Activated naive CD8-positive, alpha-beta T cell treated with anti-CD3 and anti-CD28 coated beads, Interleukin-2, amount 50 U/mL, for 24 hours (primary cell): ENCODE measurements at regions not wholly inside any gene's neighbourhood (a gene's known extent, or its start where the extent isn't known, plus 50 kb on each side); places are given as distances from the start of the nearest gene placed in this dataset.

Experiments used
- ATAC-seq: fragments of 150-1000 bp; cut with Tn5 transposase; one replicate; pipeline ENCODE4 v1.10.0; 2021
- DNase-seq: peaks from one replicate; pipeline ENCODE4 v3.0.0; 2021
- H3K27ac Mint-ChIP-seq: one replicate; pipeline ENCODE4 v1.8.0; 2021; ENCODE audit warnings: mild to moderate bottlenecking, mixed read lengths
- H3K27me3 Mint-ChIP-seq: one replicate; pipeline ENCODE4 v1.8.0; 2021; ENCODE audit warnings: mixed read lengths
- H3K36me3 Mint-ChIP-seq: one replicate; pipeline ENCODE4 v1.8.0; 2021; ENCODE audit warnings: low read depth, mixed read lengths
- H3K4me1 Mint-ChIP-seq: one replicate; pipeline ENCODE4 v1.8.0; 2021; ENCODE audit warnings: mixed read lengths
- H3K4me3 Mint-ChIP-seq: one replicate; pipeline ENCODE4 v1.8.0; 2021; ENCODE audit warnings: mild to moderate bottlenecking, moderate library complexity, mixed read lengths
- H3K9me3 Mint-ChIP-seq: one replicate; pipeline ENCODE4 v1.8.0; 2021; ENCODE audit warnings: mixed read lengths

DNA sequence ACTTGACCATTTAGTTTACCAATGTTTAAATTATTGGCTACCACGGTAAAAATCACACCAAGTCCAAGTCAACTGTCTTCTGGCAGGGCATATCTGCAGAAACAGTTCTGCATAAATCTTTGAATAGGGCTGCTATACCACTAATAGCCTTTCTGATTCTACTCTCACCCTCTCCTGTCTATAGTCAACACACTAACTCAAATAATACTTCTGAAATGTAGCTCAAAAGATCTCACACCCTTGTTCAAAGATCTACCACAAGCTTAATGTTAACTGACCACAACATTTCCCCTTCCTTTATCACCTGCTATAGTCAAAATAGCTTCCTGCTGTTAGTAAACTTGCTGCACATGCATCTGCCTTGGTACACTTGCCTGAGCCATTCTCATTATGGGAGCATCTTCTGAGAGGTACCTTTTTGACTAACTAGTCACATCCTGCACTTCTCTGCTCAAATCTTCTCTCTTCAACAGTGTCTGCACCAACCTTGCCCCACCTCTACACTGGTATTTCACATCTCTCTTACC lies 319.4 kb downstream of the CDH10 start:
- H3K9me3 Mint-ChIP-seq, result peaks cover 8% of the 10 kb centered on the region
- DNase-seq (no peak), ATAC-seq (no peak)
- no peaks in the 10 kb centered on the region for H3K4me1 Mint-ChIP-seq
- no peak overlapping the region for H3K27ac Mint-ChIP-seq
- H3K4me3 Mint-ChIP-seq, result no peak overlapping the region
- H3K27me3 Mint-ChIP-seq, result no peaks in the 10 kb centered on the region
- H3K36me3 Mint-ChIP-seq, result no peaks in the 10 kb centered on the region

DNA sequence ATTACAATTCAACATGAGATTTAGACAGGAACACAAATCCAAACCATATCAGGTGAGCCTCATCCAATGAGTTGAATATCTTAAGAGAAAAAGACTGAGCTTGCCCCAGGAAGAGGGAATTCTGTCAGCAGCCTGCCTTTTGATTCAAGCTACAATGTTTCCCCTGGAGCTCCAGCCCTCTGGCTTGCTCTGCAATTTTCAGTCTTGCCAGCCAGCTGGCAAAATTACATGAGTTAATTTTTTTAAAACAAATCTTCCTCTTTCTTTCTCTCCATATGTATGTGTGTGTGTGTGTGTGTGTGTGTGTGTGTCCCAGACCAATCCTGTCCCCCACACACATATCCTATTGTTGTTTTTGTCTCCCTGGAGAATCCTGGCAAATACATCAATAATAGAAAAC lies 313.2 kb downstream of the CDH10 start:
- ATAC-seq (no peak), DNase-seq (no peak)
- Mint-ChIP-seq H3K4me1 (no peaks in the 10 kb centered on the region), H3K9me3 (peaks cover 24% of the 10 kb centered on the region), H3K27me3 (no peaks in the 10 kb centered on the region), H3K36me3 (no peaks in the 10 kb centered on the region), H3K4me3 (no peak overlapping the region), H3K27ac (no peak overlapping the region)

DNA sequence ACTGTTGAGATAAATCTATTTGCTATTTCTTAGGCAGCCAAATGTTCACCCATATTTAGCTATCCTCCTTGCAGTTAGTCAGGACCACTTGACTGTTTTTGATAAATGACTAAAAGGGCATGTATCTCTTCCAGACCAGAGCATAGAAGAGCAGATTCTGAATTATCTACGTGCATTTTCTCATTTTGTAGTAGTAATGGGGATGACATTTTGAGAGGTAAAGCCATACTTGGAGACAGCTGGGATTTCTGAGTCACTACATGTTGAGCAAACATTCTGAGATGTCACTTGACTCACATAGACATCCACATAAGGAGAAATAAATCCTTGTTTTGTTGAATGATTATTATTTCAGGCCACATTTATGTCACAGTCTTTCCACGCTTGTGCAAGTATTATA lies 297.6 kb downstream of the CDH10 start:
- Mint-ChIP-seq H3K27me3 (no peaks in the 10 kb centered on the region), H3K4me1 (no peaks in the 10 kb centered on the region), H3K4me3 (no peak overlapping the region), H3K36me3 (no peaks in the 10 kb centered on the region), H3K27ac (no peak overlapping the region), H3K9me3 (peaks cover 4% of the 10 kb centered on the region)
- ATAC-seq (no peak), DNase-seq (no peak)

DNA sequence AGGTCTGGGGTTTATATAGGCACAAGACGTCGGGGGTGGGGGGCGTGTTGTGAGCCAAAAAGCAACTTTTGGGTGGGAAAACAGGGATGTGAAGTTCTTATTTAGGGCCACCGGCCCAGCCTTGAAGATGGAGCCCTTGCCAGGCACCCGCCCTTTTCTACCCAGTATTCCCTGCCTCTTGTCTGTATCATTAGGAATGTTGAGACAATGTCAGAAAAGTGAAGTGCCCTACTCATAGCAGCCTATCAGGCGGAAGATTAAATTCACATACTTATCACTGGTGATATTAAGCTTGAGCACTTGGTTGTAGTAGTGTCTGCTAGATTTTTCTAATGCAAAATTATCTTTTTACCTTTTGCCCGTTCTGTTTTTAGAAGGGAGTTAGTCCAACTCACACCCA lies 293.5 kb downstream of the CDH10 start:
- Mint-ChIP-seq H3K27me3 (no peaks in the 10 kb centered on the region), H3K4me1 (no peaks in the 10 kb centered on the region), H3K4me3 (no peak overlapping the region), H3K9me3 (peaks cover 13% of the 10 kb centered on the region), H3K36me3 (no peaks in the 10 kb centered on the region), H3K27ac (no peak overlapping the region)
- ATAC-seq (no peak), DNase-seq (no peak)

DNA sequence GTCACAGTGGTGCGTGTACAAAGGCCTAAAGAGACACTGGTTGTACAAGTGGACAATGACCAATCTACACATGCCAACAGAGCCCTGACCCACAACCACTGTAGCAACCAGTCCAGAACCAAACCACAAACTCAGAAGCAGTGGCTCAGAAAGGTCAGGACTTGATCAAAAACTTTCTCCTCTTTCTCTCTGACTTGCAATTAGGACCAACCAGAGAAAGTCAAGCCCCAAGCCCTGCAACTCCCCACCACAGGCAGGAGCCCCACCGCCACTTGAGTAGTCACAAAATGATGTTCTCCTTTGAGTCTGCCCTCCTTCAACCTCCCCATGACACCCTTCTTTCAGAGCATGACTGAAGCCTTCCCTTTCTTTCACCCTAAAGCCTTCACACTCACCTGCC lies 291.8 kb downstream of the CDH10 start:
- H3K27ac Mint-ChIP-seq, result no peak overlapping the region
- ATAC-seq (no peak), DNase-seq (no peak)
- H3K4me1 Mint-ChIP-seq, result no peaks in the 10 kb centered on the region
- H3K27me3 Mint-ChIP-seq, result no peaks in the 10 kb centered on the region
- no peaks in the 10 kb centered on the region for H3K36me3 Mint-ChIP-seq
- no peak overlapping the region for H3K4me3 Mint-ChIP-seq
- H3K9me3 Mint-ChIP-seq, result peaks cover 15% of the 10 kb centered on the region

DNA sequence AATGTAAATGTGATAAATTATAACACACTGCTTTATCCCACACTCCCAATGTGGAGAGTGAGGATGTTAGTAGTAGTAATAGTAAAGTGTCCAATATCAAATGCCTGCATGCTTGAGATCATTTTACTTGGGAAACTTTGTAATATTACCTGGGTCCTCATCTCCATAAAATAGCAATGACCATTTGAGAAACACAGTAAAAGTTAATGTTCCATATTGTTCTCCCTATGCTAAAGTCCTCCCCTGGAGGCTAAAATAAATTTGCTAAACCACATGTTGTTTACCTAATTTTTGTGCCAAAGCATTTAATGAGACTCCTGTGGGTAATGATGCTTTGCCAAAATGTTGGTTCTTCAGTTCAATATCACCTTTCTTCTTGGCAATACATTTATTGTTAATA lies 291.2 kb downstream of the CDH10 start:
- no peak overlapping the region for H3K27ac Mint-ChIP-seq
- no peaks in the 10 kb centered on the region for H3K36me3 Mint-ChIP-seq
- H3K9me3 Mint-ChIP-seq, result peaks cover 15% of the 10 kb centered on the region
- ATAC-seq (no peak), DNase-seq (no peak)
- H3K27me3 Mint-ChIP-seq, result no peaks in the 10 kb centered on the region
- no peak overlapping the region for H3K4me3 Mint-ChIP-seq
- no peaks in the 10 kb centered on the region for H3K4me1 Mint-ChIP-seq

DNA sequence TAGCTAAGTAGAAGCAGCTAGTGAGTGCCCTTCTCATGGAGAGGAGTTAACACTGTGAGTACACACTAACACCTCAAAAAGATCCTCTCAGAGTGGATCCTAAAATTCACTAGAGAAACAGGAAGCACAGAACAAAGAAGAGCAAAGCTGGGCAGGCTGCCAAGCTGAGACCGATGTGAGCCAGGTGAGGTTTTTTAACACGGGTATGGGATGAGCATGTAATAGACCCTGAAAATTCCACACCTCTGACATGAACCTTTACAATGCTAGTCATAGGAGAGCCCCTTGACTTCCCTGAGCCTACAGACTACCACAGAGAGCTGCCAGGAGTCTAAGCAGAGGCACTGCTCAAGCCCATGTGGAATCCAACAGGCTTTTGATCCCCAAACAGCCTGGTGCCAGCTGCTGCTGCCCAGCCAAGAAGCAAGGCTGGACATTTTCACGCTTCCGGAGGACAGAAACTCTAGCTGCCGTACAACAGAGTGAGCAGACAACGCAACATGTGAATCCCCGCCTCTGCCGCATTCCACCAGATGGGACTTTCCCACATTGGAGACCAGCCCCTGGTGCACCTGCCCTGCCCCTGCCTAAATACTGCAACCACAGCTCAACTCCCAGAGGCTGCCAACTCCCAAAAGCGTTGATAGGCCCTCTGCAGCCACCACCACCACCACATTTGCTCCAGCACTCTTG lies 280.8 kb downstream of the CDH10 start:
- DNase-seq (no peak), ATAC-seq (no peak)
- H3K36me3 Mint-ChIP-seq, result no peaks in the 10 kb centered on the region
- no peak overlapping the region for H3K4me3 Mint-ChIP-seq
- H3K27ac Mint-ChIP-seq, result no peak overlapping the region
- H3K9me3 Mint-ChIP-seq, result peaks cover 9% of the 10 kb centered on the region
- no peaks in the 10 kb centered on the region for H3K4me1 Mint-ChIP-seq
- H3K27me3 Mint-ChIP-seq, result no peaks in the 10 kb centered on the region

DNA sequence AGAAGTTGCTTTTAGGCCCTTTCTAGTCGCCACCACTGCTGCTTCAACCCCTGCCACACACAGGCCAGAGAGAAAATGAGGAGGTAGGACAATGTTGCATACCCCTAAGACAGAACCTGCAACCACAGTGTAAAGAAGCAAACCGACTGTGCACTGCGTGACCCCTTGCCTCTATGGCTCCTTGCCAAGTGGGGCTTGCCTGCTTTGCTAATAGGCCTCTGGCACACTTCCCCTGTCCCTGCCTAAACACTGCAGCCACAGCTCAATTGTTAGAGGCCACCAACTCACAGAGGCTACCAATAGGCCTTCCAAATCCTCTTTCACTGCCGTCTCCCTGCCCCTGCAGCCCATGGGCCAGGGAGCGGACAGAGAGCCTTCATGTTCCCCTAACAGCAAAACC lies 280.1 kb downstream of the CDH10 start:
- Mint-ChIP-seq H3K9me3 (peaks cover 9% of the 10 kb centered on the region), H3K27me3 (no peaks in the 10 kb centered on the region), H3K4me3 (no peak overlapping the region), H3K4me1 (no peaks in the 10 kb centered on the region), H3K36me3 (no peaks in the 10 kb centered on the region), H3K27ac (no peak overlapping the region)
- ATAC-seq (no peak), DNase-seq (no peak)

DNA sequence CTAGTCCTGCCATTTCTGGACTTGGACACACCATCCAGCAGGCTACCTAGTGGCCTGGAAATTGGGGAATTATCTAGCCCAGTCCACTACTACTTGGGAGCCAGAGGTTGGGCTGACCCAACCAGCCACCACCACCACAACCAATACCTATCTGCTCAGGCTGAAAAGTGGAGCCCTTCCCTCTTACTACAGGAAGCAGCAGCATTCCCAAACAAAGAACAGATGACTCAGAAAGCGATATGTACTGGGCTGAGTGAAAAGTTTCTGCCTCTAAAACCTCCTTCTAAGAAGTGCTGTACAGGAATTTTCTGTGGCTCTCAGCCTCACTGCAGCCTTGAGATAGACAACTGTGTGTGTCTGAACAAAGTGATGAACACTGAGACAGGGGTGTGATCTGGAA lies 279.4 kb downstream of the CDH10 start:
- ATAC-seq (no peak), DNase-seq (no peak)
- Mint-ChIP-seq H3K27me3 (no peaks in the 10 kb centered on the region), H3K9me3 (peaks cover 9% of the 10 kb centered on the region), H3K27ac (no peak overlapping the region), H3K4me3 (no peak overlapping the region), H3K4me1 (no peaks in the 10 kb centered on the region), H3K36me3 (no peaks in the 10 kb centered on the region)

DNA sequence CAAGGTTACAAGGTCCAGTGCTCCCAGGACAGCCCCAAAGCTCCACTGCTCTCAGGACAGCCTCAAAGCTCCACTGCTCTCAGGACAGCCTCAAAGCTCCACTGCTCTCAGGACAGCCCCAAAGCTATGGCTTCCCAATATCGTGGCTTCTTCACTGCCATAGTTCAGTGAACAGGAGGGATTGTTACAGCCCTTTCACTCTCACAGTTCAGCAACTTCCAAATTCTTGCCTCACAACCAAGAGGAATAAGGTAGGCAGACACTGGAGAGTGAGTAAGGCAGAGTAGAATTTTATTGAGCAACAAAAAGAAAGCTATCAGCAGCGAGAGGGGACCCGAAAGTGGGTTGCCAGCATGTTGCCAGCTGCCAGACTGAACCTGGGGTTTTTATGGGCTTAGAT lies 277.6 kb downstream of the CDH10 start:
- Mint-ChIP-seq H3K4me3 (no peak overlapping the region), H3K4me1 (no peaks in the 10 kb centered on the region), H3K27me3 (no peaks in the 10 kb centered on the region), H3K27ac (no peak overlapping the region), H3K9me3 (peaks cover 5% of the 10 kb centered on the region), H3K36me3 (no peaks in the 10 kb centered on the region)
- DNase-seq (no peak), ATAC-seq (no peak)

DNA sequence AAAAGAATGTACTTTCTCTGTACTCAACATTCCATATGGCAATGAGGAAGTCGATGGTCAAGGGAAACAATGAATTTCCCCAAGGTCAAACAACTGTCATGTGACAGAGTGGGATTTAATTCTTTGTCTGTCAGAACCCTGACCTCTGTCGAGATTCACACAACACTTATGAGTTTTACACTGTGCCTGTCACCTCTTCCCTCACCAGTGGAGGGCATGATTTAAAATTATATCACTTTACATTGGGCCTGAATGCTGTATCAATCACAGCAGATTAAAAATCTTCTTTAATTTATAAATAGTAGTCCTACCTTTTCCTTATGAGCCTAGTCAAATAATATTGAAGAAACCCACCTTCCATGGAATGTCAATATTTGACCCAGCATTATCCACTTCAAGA lies 276.7 kb downstream of the CDH10 start:
- no peaks in the 10 kb centered on the region for H3K36me3 Mint-ChIP-seq
- H3K27ac Mint-ChIP-seq, result no peak overlapping the region
- no peak for ATAC-seq
- no peaks in the 10 kb centered on the region for H3K4me1 Mint-ChIP-seq
- H3K4me3 Mint-ChIP-seq, result no peak overlapping the region
- DNase-seq, result no peak
- H3K9me3 Mint-ChIP-seq, result peaks cover 3% of the 10 kb centered on the region
- no peaks in the 10 kb centered on the region for H3K27me3 Mint-ChIP-seq

DNA sequence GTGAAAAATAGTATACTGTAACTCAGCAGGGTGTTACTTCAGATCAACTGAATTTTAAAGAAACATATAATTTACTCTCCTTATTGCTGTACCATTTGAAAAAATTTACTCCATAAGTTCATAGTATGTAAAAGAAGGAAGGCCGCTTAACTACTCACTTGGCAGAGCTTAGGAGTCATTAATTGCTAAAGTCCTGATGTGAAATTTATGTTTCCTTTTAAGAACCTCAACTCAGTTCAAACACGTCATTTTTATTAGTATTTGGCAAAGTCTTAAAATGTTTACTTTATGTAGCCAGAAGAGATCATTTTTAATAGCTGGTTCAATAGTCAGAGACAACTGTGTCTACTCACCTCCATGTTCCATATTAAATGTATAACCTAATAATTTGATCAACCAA lies 268.6 kb downstream of the CDH10 start:
- no peak overlapping the region for H3K4me3 Mint-ChIP-seq
- no peaks in the 10 kb centered on the region for H3K9me3 Mint-ChIP-seq
- no peaks in the 10 kb centered on the region for H3K4me1 Mint-ChIP-seq
- no peak for ATAC-seq
- H3K27me3 Mint-ChIP-seq, result no peaks in the 10 kb centered on the region
- H3K36me3 Mint-ChIP-seq, result no peaks in the 10 kb centered on the region
- no peak for DNase-seq
- no peak overlapping the region for H3K27ac Mint-ChIP-seq

DNA sequence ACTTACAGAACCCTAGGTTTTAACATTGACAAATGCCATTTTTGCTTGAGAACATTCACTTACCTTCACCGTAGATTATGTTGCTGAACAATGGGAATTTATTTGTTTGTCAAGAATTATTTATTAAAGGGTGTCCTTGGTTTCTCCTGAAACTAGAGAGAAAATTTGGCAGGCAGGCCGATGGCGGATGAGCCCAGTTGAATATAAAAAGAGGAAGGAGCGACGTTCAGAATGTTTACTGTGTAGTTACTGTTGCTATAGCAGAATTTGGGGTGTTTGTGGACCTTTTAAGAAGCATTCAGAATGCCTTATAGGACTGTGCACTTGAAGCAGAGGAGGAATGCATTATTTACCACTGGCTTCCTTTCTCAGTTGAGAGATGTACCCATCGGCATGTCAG lies 268.2 kb downstream of the CDH10 start:
- Mint-ChIP-seq H3K27ac (no peak overlapping the region), H3K4me1 (no peaks in the 10 kb centered on the region), H3K27me3 (no peaks in the 10 kb centered on the region), H3K4me3 (no peak overlapping the region), H3K9me3 (no peaks in the 10 kb centered on the region), H3K36me3 (no peaks in the 10 kb centered on the region)
- ATAC-seq (no peak), DNase-seq (no peak)

DNA sequence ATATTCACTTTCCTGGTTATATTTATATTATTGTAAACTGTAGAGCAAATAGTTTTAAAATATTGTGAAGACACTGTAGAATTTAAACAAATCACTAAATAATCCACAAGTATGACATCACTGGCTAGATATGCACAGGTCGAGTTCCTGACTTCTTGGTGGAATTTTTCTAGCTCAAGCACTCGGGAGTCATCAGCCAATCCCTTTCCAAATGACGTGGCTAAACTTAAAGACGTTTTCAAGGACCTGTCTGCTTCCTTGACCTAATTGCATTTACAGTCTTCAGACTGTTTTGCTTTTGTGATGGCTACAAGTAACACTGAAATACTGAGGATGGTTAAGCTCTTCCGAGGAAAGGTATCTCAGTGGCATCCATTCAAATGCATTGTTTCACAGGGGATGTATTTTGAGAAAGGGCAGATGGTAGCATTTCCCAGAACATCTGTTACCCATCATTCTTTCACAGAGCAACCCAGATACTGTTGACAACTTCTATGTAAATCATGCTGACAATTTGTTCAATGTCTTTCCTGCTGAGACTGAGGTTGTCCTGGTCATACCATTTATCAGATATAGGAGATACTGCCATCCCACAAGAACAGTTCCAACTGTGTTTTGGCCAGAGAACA lies 262.8 kb downstream of the CDH10 start:
- Mint-ChIP-seq H3K4me3 (no peak overlapping the region), H3K27me3 (no peaks in the 10 kb centered on the region), H3K36me3 (no peaks in the 10 kb centered on the region), H3K9me3 (no peaks in the 10 kb centered on the region), H3K27ac (no peak overlapping the region), H3K4me1 (no peaks in the 10 kb centered on the region)
- DNase-seq (no peak), ATAC-seq (no peak)

DNA sequence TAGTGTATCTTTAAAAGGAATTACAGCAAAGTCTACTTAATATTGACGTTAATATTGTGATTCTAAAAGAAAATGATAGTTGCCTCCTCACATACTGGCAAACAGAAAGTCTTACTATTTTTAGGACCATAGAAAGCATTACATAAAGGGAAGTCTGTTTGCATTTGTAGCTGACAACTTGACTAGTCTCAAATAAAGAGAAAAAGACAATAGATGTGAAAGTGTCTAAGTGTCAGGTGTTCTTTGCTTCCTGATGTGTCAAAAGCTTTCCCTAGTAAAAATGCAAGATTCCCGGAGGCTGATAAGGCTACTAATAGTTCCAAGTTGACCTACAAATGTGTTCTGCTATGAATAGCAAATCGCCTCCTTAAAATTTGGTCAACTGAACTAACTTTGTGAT lies 259.7 kb downstream of the CDH10 start:
- ATAC-seq (no peak), DNase-seq (no peak)
- no peak overlapping the region for H3K4me3 Mint-ChIP-seq
- H3K27ac Mint-ChIP-seq, result no peak overlapping the region
- no peaks in the 10 kb centered on the region for H3K9me3 Mint-ChIP-seq
- no peaks in the 10 kb centered on the region for H3K4me1 Mint-ChIP-seq
- no peaks in the 10 kb centered on the region for H3K27me3 Mint-ChIP-seq
- no peaks in the 10 kb centered on the region for H3K36me3 Mint-ChIP-seq

DNA sequence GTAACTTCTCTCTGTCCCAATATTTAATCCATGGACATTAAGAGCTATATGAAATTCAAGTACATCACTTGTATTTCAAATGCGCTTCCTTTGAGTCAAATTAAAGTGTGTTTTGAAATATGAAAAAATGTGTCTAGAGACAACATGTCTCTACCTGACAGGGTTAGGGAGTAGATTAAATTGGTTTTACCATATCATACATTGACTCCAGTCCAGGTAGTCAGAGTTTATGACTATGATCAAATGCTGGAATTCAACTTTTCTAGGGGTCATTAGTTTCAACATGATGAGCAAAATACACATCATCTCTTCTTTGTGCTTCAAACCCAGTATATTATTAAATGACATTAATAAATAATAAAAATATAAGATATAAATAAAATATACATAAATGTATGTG lies 259.2 kb downstream of the CDH10 start:
- ATAC-seq, result no peak
- Mint-ChIP-seq H3K27ac (no peak overlapping the region), H3K9me3 (no peaks in the 10 kb centered on the region), H3K4me3 (no peak overlapping the region), H3K36me3 (no peaks in the 10 kb centered on the region), H3K27me3 (no peaks in the 10 kb centered on the region), H3K4me1 (no peaks in the 10 kb centered on the region)
- DNase-seq, result no peak
